NCI-H128 (cell line): ENCODE measurements at regions not wholly inside any gene's neighbourhood (a gene's known extent, or its start where the extent isn't known, plus 50 kb on each side); places are given as distances from the start of the nearest gene placed in this dataset.

ENCODE experiments used
- DNase-seq: peaks from one replicate; lab custom pipeline; 2025; ENCODE audit not compliant: unreplicated experiment; lab: John Stamatoyannopoulos, UW

- DNase-seq = no peak
Observed at GRCh38 chr2:57760381-57760801, 286.2 kb upstream of the VRK2 start.

- DNase-seq = no peak
Observed at GRCh38 chr2:57776916-57777315, 269.7 kb upstream of the VRK2 start.

- no peak for DNase-seq
Observed at GRCh38 chr2:57782587-57782986, 264.0 kb upstream of the VRK2 start.

- DNase-seq = no peak
Observed at GRCh38 chr2:57793310-57793709, 253.3 kb upstream of the VRK2 start.

- no peak for DNase-seq
Observed at GRCh38 chr2:57796527-57796926, 250.1 kb upstream of the VRK2 start.

GRCh38 chr2:57798346-57798745 is 248.3 kb upstream of the VRK2 start:
- no peak for DNase-seq

GRCh38 chr2:57802243-57802642 is 244.4 kb upstream of the VRK2 start:
- DNase-seq = no peak

- no peak for DNase-seq
Observed at GRCh38 chr2:57804971-57805370, 241.6 kb upstream of the VRK2 start.

GRCh38 chr2:57806449-57806968 is 240.1 kb upstream of the VRK2 start:
- no peak for DNase-seq

GRCh38 chr2:57809230-57809629 is 237.4 kb upstream of the VRK2 start:
- DNase-seq = no peak

GRCh38 chr2:57821088-57821487 is 225.5 kb upstream of the VRK2 start:
- DNase-seq = no peak

- DNase-seq = no peak
Observed at GRCh38 chr2:57828221-57828620, 218.4 kb upstream of the VRK2 start.

GRCh38 chr2:57834666-57835065 is 211.9 kb upstream of the VRK2 start:
- DNase-seq = no peak

- no peak for DNase-seq
Observed at GRCh38 chr2:57842531-57842930, 204.1 kb upstream of the VRK2 start.

GRCh38 chr2:57843158-57843557 is 203.4 kb upstream of the VRK2 start:
- DNase-seq = no peak

GRCh38 chr2:57848723-57849122 is 197.9 kb upstream of the VRK2 start:
- no peak for DNase-seq

- DNase-seq = no peak
Observed at GRCh38 chr2:57849843-57850242, 196.8 kb upstream of the VRK2 start.

- DNase-seq = no peak
Observed at GRCh38 chr2:57850415-57851130, 196.0 kb upstream of the VRK2 start.

GRCh38 chr2:57855212-57855611 is 191.4 kb upstream of the VRK2 start:
- no peak for DNase-seq

- no peak for DNase-seq
Observed at GRCh38 chr2:57859755-57860154, 186.9 kb upstream of the VRK2 start.

GRCh38 chr2:57862153-57862552 is 184.5 kb upstream of the VRK2 start:
- no peak for DNase-seq

GRCh38 chr2:57862727-57863126 is 183.9 kb upstream of the VRK2 start:
- DNase-seq = no peak

- DNase-seq = no peak
Observed at GRCh38 chr2:57864926-57865325, 181.7 kb upstream of the VRK2 start.
